Left renal cortex interstitium (tissue), 4 donors: ENCODE measurements at regions not wholly inside any gene's neighbourhood (a gene's known extent, or its start where the extent isn't known, plus 50 kb on each side); places are given as distances from the start of the nearest gene placed in this dataset.

ENCODE experiments used
- DNase-seq, 4 donors: peaks; one replicate each; pipeline ENCODE4 v3.0.0-alpha.2; 2013; ENCODE audit warnings: low read depth in 4 of 4, low spot score in 2 of 4, missing footprints in 1 of 4

DNA sequence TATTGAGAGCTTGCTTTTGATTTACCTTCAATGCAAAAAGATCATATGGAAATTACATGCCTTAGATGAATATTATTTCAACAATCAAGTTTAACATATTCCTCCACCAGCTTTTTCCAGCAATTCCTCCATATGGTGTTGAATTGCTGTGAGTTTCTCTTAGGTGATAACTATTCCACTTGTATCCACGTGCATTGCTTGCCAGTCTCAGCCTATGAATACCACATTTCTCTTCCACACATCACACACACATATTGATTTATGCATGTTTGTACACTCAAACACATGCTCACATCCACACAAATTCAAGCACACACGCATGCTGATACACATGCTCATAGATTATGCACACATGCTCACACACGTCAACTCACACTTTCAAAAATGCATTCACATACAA, 770.0 kb upstream of the LINC00305 start:
- no peak for DNase-seq

DNA sequence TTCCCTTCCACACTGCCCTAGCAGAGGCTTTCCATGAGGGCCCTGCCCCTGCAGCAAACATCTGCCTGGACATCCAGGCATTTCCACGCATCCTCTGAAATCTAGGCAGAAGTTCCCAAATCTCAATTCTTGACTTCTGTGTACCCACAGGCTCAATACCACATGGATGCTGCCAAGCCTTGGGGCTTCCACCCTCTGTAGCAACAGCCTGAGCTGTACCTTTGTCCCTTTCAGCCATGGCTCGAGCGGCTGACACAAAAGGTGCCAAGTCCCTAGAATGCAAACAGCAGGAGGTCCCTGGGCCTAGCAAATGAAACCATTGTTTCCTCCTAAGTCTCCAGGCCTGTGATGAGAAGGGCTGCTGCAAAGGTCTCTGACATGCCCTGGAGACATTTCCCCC, 744.5 kb upstream of the LINC00305 start:
- DNase-seq: no peak

DNA sequence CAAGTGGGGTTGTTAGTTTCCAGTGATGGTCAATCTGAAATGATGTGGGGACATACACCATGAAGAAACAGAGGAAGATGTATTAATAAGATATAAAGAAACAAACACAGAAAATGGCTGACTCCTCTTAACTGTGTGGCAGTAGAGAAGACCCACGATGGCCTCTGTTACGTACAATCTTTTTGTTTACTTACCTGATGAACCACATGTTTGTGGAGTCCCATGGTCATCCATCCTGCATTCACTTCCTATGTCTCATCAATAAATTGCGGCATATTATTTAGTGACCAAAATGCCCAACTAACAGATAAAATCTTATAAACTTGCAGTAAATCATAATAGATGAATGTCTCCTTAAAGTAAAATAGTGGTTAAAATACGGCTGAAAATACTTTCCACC, 740.1 kb upstream of the LINC00305 start:
- DNase-seq: no peak

DNA sequence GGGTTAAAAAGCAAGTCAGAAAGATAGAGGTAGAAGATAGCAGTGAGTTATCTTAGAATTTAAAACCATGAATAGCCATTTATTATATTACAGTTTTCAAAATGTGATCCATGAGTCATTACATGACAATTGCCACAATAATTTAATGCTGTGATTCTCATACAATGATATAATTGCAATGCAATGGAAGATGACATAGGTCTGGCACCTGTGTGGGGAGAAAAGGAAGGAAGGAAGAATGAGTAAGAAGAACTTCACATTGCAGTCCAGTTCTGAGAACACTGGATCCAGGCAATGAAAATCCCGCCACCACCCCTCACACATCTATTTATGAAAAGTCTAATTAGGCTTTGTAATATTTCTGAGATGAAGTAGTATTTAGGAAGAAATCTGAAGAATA, 738.1 kb upstream of the LINC00305 start:
- no peak for DNase-seq

DNA sequence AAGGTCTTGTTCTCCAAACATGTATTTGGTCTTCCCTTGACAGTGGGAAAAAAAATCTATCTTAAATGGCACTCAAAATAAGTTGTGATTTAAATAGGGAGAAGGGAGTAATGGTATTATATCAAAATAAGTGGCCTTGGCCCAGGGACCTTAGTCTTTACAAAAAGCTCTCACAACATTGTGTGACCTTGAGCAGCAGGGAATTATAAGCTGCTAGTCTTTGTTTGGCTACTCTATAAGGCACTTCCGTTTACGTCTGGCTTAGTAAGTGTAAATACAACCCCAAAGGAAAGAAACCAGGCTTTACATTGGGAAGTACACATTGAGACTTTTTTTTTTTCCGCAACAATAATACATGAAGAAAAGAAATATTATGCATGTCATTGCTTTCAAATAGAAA, 734.0 kb upstream of the LINC00305 start:
- DNase-seq: peak in 3 of 4 donors; percentile 15 to 32 (median 20)

DNA sequence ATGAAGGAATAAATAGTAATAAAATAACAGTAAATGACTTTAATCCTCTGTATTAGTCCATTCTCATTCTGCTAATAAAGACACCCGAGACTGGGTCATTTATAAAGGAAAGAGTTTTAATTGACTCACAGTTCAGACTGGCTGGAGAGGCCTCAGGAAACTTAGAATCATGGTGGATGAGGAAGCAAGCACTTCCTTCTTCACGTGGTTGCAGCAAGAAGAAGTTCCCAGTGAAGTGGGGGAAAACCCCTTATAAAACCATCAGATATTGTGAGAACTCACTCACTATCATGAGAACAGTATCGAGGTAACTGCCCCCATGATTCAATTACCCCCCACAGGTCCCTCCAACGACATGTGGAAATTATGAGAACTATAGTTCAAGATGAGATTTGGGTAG, 727.9 kb upstream of the LINC00305 start:
- DNase-seq: no peak

DNA sequence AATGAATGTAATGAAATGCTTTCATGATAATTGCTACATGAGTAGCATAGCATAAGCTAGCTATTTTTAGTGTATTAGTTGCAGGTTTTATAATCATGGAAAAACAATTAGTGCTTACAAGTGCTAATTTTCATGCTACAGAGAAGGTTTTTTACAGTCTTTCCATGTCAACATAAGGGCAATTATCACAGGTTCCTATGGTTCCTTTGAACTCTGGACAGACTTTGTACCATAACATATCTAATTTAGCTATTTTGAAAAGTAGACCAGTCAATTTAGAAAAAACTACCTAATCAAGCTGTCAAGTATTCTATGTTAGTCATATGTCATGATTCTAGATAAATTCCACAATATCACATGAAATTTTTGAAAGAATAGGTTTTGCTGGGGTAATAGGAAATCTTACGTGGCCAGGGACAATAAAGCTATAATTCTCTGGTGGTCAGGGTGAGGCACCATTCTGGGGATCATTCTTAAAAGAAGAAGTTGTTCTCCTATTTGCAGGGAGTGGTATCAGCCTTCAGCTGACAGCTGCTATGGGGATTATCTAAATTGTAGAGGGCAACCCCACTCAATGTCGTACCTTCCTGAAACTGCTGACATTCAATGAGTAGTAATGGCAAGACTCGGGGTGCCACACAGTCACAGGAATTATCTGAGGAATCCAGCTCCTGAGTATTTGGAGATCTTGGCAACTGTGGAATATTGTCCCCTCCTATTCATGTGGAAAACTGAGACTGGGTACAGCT, 724.0 kb upstream of the LINC00305 start:
- no peak for DNase-seq

DNA sequence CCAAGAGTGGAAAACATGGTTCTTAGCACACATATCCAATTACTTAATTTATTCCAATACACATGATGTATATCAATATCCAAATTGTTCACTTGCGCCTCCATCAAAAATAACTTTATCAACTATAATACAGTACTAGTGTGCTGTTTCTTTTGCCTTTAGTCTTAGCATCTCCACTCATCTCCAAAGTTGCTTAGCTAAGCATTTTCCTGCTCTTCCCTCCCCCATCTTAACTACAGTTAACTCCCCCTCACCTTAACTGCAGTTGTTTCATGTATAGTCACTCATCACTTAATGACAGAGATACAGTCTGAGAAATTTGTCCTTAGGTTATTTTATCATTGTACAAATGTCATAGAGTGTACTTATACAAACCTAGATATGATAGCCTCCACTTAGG, 705.2 kb upstream of the LINC00305 start:
- no peak for DNase-seq

DNA sequence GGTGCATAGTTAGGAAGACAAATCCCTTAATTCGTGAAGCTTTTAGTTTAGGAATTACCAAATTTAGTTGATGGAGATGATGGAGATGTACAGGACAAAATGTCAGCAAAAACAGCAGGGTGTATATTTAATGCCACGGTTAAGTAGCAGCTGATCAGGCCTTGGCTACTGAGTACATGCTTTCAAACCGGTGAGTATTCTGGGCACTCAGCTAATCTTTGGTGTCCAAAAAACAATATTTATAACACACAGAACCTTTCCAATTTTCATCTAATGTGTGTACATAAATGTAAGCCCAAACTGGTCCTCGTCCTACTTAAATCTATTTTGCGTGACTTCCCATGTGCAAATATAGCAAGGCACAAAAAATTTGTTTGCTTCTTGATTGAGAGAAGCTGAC, 703.4 kb upstream of the LINC00305 start:
- DNase-seq: no peak

DNA sequence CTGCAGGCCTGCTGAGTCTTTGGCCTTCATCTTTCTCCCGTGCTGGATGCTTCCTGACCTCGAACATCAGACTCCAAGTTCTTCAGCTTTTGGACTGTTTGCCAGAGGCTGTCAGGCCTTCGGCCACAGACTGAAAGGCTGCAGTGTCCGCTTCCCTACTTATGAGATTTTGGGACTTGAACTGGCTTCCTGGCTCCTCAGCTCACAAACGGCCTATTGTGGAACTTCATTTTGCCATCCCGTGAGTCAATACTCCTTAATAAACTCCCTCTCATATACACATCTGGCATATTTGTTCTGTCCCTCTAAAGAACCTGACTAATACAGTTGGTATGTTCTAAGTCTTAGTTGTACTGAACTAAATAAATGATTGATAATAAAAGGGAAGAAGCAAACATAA, 702.8 kb upstream of the LINC00305 start:
- DNase-seq: no peak

DNA sequence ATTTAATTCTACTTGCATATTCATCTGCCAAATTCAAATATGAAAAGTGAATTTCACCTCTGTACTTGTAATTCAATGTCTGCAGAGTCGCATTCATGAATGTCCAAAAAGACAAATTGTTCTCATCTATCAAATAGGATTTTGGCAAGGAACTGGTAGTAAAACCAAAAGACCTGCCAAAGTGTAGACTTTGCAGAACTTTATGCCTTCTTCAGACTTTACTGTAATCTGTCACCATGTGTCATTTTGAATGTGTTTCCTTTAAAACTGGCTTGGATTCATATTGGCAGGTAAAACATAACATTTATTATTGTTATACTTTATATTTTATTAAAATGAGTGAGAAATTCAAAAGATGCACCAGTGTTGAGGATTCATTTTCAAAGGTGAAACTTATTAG, 701.9 kb upstream of the LINC00305 start:
- DNase-seq: no peak

DNA sequence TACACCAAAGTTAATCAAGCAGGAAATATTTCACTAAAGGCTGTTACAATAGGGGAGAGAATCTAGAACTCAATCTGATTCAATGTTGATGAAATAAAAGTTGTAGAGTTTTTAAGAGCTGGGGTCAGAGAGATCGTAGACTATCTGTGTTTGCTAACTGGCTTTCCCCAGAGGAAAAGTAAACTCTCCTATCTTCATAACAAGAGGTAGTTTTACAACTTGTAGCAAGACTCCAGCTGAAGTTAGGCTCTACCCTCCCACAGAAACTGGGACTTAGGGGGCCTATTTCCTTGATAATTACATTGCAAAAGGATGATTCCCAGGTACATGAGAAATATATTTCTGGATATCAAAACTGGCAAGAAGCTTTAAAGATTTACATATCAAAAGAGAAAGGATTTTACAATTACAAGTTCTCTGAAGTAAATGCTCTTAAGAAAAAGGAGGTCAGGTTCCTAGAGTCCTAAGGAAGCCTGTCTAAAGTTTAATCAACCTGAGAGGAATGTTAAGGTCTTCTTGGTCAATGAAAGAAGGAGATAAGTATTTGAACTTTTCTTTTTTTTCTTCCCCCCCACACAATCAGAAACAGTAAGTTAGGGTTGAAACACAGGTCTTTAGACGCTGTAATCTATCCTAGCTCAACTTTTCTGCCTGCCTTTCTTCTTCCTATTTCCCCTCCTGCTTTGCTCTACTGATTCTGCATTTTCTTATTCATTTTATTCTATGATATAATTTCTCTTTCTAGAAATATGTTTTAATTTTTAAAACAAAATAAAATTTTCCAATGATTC, 692.2 kb upstream of the LINC00305 start:
- DNase-seq: no peak

DNA sequence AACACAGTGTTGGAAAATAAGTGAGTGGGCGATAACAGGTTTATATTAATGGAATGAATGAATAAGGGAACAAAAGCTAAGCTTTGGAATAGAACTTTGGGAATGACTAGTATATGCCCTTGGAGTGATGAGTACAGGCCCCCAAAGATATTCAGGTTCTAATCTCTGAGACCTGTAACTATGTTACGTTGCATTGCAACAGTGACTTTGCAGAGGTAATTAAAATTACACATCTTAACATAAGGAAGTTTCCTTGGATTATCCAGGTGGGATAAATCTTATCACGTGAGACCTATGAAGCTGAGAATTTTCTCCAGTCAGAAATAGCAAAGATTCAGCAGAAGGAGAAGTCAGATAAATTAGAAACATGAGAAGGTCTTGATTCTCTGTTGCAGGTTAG, 661.5 kb upstream of the LINC00305 start:
- no peak for DNase-seq

DNA sequence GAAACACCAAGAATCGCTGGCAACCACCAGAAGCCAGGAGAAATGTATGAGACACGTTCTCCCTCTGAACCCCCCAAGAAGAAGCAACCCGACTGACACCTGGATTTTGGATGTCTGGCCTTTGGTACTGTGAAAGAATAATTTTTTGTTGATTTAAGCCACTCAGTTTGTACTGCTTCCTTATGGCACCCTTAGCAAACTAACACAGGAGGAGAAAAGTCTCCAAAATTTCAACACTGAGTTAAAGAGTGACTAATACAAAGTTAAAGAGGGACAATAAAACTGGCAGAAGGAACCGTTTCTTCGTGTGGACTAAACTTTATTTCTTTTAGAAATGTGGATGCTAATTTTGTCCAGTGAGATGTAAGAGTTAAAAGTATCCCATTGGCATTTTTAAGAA, 660.9 kb upstream of the LINC00305 start:
- no peak for DNase-seq

DNA sequence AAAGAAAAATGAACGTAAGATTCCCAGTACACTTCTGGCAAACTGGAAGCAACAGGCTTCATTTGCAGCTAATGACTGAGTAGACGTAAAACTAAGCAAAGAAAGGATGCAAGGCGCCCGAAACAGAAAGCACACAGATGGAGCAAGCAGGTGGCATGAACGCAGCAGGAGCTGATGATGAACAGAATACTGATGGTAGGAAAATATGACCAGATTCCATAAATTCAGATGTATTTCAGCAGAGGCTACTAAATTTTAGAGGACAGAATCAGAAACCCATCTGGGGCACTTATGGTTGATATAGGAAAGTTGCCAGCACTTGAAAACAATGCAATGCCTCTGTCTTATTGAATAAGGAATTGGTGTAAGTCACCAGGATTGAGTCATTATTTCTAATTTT, 658.7 kb upstream of the LINC00305 start:
- no peak for DNase-seq

DNA sequence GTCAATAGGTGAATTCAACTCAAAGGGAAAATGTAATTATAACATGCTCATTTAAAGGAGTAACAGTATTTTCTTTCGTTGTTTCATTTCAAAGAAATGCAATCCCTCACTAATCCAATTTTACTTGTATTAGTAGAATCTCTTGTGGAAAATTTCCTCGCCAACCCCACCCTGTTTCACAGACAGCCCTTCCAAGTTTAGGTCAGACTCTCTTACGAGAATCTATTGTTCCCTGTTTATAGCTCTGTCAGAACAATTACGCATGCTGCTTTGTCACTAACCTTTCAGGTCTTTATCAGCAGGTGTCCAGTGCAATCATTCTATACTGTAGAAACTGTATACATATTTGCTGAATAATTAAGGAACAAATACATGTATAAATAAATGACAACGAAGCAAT, 657.8 kb upstream of the LINC00305 start:
- no peak for DNase-seq

DNA sequence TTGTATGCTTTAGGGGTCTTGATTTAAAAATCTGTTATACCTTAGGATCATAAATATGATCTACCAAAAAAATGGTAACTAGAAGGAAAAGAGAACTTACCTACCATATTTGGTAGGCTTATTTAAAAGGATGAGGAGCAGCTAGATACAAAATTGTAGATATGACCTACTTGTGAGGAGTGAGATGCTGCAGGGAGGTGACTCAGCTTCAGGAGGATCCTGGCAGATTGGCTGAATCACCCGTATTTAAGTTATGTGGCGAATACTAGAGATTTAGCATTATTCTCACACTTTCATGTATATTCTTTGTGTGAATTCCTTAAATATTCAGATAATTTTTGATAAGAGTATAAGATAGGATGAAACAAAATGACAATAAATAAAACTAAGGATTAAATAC, 657.3 kb upstream of the LINC00305 start:
- no peak for DNase-seq

DNA sequence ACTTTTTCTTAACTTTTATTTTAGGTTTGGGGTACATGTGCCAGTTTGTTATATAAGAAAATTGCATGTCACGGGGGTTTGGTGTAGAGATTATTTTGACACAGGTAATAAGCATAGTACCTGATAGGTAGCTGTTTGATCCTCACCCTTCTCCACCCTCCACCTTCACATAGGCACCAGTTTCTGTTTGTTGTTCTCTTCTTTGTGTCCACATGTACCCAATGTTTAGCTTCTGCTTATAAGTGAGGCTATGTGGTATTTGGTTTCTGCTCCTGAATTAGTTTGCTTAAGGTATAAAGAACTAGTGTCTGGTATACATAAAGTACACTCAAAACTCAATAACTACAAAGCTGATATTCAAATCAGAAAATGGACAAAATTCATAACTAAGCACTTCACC, 654.6 kb upstream of the LINC00305 start:
- no peak for DNase-seq

DNA sequence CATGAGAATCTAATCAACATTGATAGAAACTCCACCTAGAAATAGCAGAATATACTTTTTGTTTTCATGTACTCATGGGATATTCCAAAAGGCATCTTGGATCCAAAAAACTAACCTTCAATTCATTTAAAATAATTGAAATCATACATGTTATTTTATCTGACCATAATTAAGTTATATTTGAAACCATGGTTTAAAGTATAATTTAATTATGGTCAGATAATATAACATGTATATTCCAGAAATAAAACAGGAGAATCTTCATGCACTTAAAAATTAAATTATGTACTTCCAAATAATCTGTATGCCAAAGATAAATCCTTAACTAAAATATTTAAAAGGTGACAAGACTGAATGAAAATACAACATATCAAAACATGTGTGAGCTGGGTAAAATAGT, 651.3 kb upstream of the LINC00305 start:
- DNase-seq: no peak

DNA sequence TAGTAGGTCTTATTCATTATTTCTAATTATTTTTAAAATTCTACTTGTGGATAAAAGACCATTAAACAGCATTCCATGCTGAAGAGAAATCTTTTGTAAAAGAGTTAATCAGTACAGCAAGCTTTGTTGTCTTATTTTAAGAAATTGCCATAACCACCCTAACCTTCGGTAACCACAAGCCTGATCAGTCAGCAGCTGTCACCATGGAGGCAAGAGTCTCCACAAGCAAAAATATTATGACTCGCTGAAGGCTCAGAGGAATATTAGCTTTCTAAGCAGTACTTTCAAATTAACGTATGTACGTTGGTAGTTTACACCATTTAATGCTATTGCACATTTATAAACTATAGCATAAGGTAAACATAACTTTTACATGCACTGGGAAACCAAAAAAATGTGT, 650.5 kb upstream of the LINC00305 start:
- no peak for DNase-seq

DNA sequence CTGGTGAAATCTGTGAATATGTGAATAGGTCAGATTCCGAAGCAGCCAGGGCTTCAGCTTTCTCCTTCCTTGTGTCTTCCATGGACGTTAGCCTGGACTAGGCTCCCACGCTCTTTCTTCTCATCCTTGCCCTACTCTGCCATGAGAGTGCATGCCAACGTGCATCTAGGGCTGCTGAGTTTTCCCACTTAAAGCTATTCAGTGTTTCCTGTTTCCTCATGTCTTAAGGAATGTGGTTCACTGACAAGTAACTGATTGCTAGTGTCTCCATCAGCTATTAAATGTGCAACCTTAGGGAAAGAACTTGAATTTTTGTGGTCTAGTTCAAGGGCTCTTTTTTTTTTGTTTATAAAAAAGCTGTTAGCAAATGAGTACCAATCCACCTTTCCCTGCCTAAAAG, 642.3 kb upstream of the LINC00305 start:
- DNase-seq: no peak

DNA sequence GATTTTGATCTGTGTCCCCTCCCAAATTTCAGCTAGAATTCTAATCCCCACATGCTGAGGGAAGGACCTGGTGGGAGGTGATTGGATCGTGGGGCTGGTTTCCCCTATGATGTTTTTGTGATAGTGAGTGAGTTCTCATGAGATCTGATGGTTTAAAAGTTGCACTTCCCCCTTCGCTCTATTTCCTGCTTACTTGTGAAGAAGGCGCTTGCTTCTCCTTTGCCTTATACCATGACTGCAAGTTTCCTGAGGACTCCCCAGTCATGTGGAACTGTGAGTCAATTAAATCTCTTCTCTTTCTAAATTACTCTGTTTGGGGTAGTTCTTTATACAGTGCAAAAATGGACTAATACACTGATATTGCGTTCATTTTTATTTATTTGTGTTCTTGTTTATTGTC, 636.8 kb upstream of the LINC00305 start:
- no peak for DNase-seq
